Pulmonary artery endothelial cell (primary cell): ENCODE measurements at regions not wholly inside any gene's neighbourhood (a gene's known extent, or its start where the extent isn't known, plus 50 kb on each side); places are given as distances from the start of the nearest gene placed in this dataset.

Experiments used
- DNase-seq: peaks from one replicate; pipeline ENCODE4 v3.0.0-alpha.2; 2011; ENCODE audit warnings: low read depth, low spot score

GRCh38 chr11:45036010-45036409 lies 85.3 kb upstream of the TP53I11 start:
- no peak for DNase-seq

GRCh38 chr11:45036733-45037132 lies 86.0 kb upstream of the TP53I11 start:
- no peak for DNase-seq

GRCh38 chr11:45037434-45038005 lies 86.8 kb upstream of the TP53I11 start:
- no peak for DNase-seq

- no peak for DNase-seq
Measured at GRCh38 chr11:45038923-45039322, 88.2 kb upstream of the TP53I11 start.

GRCh38 chr11:45041596-45041995 lies 90.9 kb upstream of the TP53I11 start:
- DNase-seq: no peak

GRCh38 chr11:45042560-45042959 lies 91.9 kb upstream of the TP53I11 start:
- DNase-seq: no peak

- no peak for DNase-seq
Measured at GRCh38 chr11:45043755-45044475, 93.2 kb upstream of the TP53I11 start.

- DNase-seq: no peak
Measured at GRCh38 chr11:45045683-45046471, 95.2 kb upstream of the TP53I11 start.

GRCh38 chr11:45048313-45048841 lies 97.7 kb upstream of the TP53I11 start:
- no peak for DNase-seq

- no peak for DNase-seq
Measured at GRCh38 chr11:45048870-45049691, 97.4 kb upstream of the PRDM11 start.

- no peak for DNase-seq
Measured at GRCh38 chr11:45050111-45050510, 96.3 kb upstream of the PRDM11 start.

- no peak for DNase-seq
Measured at GRCh38 chr11:45051621-45052020, 94.8 kb upstream of the PRDM11 start.

- no peak for DNase-seq
Measured at GRCh38 chr11:45052361-45052760, 94.1 kb upstream of the PRDM11 start.

- DNase-seq: no peak
Measured at GRCh38 chr11:45053736-45054446, 92.5 kb upstream of the PRDM11 start.

- no peak for DNase-seq
Measured at GRCh38 chr11:45054956-45055355, 91.5 kb upstream of the PRDM11 start.

GRCh38 chr11:45056529-45056928 lies 89.9 kb upstream of the PRDM11 start:
- no peak for DNase-seq

- DNase-seq: no peak
Measured at GRCh38 chr11:45057938-45058646, 88.3 kb upstream of the PRDM11 start.

- DNase-seq: no peak
Measured at GRCh38 chr11:45058647-45058950, 87.8 kb upstream of the PRDM11 start.

- DNase-seq: no peak
Measured at GRCh38 chr11:45060707-45061106, 85.7 kb upstream of the PRDM11 start.

GRCh38 chr11:45061641-45062040 lies 84.8 kb upstream of the PRDM11 start:
- DNase-seq: no peak
